ENCODE measurements at regions not wholly inside any gene's neighbourhood (a gene's known extent, or its start where the extent isn't known, plus 50 kb on each side); places are given as distances from the start of the nearest gene placed in this dataset.

GRCh38 chr2:8631465-8632005 lies 50.3 kb upstream of the ID2 start:
- Histone ChIP-seq H3K27me3 (ENCODE audit: control insufficient read depth, insufficient read depth, low read length) (no peaks in the 10 kb centered on the region), H3K4me1 (ENCODE audit: control insufficient read depth, insufficient read depth, low read length) (peaks cover 4% of the 10 kb centered on the region; the same call in 1 of the 2 replicates), H3K9me3 (ENCODE audit: control insufficient read depth, insufficient read depth, low read length) (no peaks in the 10 kb centered on the region), H3K4me3 (ENCODE audit: low read length) (no peak overlapping the region), H3K27ac (ENCODE audit: low read length) (no peak overlapping the region), H3K36me3 (ENCODE audit: control insufficient read depth, insufficient read depth, low read length) (no peaks in the 10 kb centered on the region)
- no peak for DNase-seq (ENCODE audit: low read depth, low spot score)
- no CpG with 5 or more reads among the region's 10 CpGs for WGBS (ENCODE audit: insufficient coverage, insufficient read length)

Data from iPS DF 6.9 (cell line).